HepG2 (cell line): ENCODE measurements at regions not wholly inside any gene's neighbourhood (a gene's known extent, or its start where the extent isn't known, plus 50 kb on each side); places are given as distances from the start of the nearest gene placed in this dataset.
A peak's percentile ranks its signal among the peaks of the same experiment; 100 is the strongest.

Experiments
- CEBPG ChIP-seq: IDR thresholded peaks from 2 replicates; pipeline ENCODE4 v1.6.1; 2016
- ETV5 ChIP-seq: IDR thresholded peaks from 2 replicates; pipeline ENCODE4 v1.6.1; 2018; ENCODE audit warnings: missing biosample characterization, missing genetic modification reagents, inconsistent platforms, borderline replicate concordance
- FOXO1 ChIP-seq: sonication (generic); formaldehyde crosslinking; IDR thresholded peaks from 2 replicates; pipeline ENCODE4 v1.4.0; 2020; ENCODE audit warnings: missing genetic modification reagents
- GABPA ChIP-seq, 2 experiments: IDR thresholded peaks; 2 replicates each; pipeline ENCODE4 v1.6.1; 2011 to 2016; ENCODE audit warnings: low read depth in 2 of 2, low read length in 1 of 2, missing biosample characterization in 1 of 2, missing genetic modification characterization in 1 of 2
- HNF4A ChIP-seq: sonication (generic); formaldehyde crosslinking; IDR thresholded peaks from 2 replicates; pipeline ENCODE4 v1.4.0; 2020; ENCODE audit warnings: missing genetic modification reagents
- HNRNPK ChIP-seq: fragments of 200-400 bp; formaldehyde crosslinking; IDR thresholded peaks from 2 replicates; pipeline ENCODE4 v1.6.1; 2018; ENCODE audit warnings: low read length, low read depth, moderate library complexity, mild to moderate bottlenecking; ENCODE audit not compliant: poor library complexity, severe bottlenecking
- KLF11 ChIP-seq: IDR thresholded peaks from 2 replicates; pipeline ENCODE4 v1.6.1; 2016; ENCODE audit warnings: missing compliant biosample characterization
- MAFK ChIP-seq, 2 experiments: IDR thresholded peaks in 1 of 2; conservative IDR thresholded peaks in 1 of 2; 2 replicates each; pipeline ENCODE4 v1.6.1; 2011; ENCODE audit warnings: improper control_type of control experiment in 2 of 2, low read length in 2 of 2
- MEIS1 ChIP-seq: sonication (generic); formaldehyde crosslinking; IDR thresholded peaks from 2 replicates; pipeline ENCODE4 v1.9.0; 2021; ENCODE audit warnings: mild to moderate bottlenecking, missing genetic modification reagents, moderate library complexity, borderline replicate concordance
- NCOR1 ChIP-seq: fragments of 200-600 bp; sonication (generic); IDR thresholded peaks from 2 replicates; pipeline ENCODE4 v1.7.0; 2017; ENCODE audit warnings: antibody characterized with exemption, low read length, borderline replicate concordance
- NFE2L2 ChIP-seq: fragments of 150-350 bp; IDR thresholded peaks from 2 replicates; pipeline ENCODE4 v1.6.1; 2014; ENCODE audit warnings: low read length
- RXRA ChIP-seq: sonication (generic); formaldehyde crosslinking; IDR thresholded peaks from 2 replicates; pipeline ENCODE4 v1.5.1; 2020; ENCODE audit warnings: missing genetic modification reagents
- ZNF17 ChIP-seq: sonication (generic); formaldehyde crosslinking; IDR thresholded peaks from 2 replicates; pipeline ENCODE4 v1.5.0; 2020; ENCODE audit warnings: mild to moderate bottlenecking, missing genetic modification reagents
- ZNF460 ChIP-seq: sonication (generic); formaldehyde crosslinking; IDR thresholded peaks from 2 replicates; pipeline ENCODE4 v1.5.1; 2020; ENCODE audit warnings: missing genetic modification reagents, mild to moderate bottlenecking, borderline replicate concordance
- ZNF615 ChIP-seq: sonication (generic); formaldehyde crosslinking; IDR thresholded peaks from 2 replicates; pipeline ENCODE4 v1.5.0; 2020; ENCODE audit warnings: mild to moderate bottlenecking, missing genetic modification reagents, borderline replicate concordance
- TF ChIP-seq, protein P1 (sequence below): sonication (generic); formaldehyde crosslinking; IDR thresholded peaks from 2 replicates; pipeline ENCODE4 v1.5.1; 2020; ENCODE audit warnings: mild to moderate bottlenecking, missing genetic modification reagents
- TF ChIP-seq, protein P2 (sequence below): sonication (generic); formaldehyde crosslinking; IDR thresholded peaks from 2 replicates; pipeline ENCODE4 v1.5.1; 2020; ENCODE audit warnings: missing genetic modification reagents, mild to moderate bottlenecking, borderline replicate concordance
- TF ChIP-seq, protein P3 (sequence below): sonication (generic); formaldehyde crosslinking; IDR thresholded peaks from 2 replicates; pipeline ENCODE4 v1.9.0; 2021; ENCODE audit warnings: missing genetic modification reagents, mild to moderate bottlenecking, borderline replicate concordance
- TF ChIP-seq, protein P4 (sequence below): sonication (generic); formaldehyde crosslinking; conservative IDR thresholded peaks from 2 replicates; pipeline ENCODE4 v1.4.0; 2020; ENCODE audit warnings: missing genetic modification reagents

DNA sequence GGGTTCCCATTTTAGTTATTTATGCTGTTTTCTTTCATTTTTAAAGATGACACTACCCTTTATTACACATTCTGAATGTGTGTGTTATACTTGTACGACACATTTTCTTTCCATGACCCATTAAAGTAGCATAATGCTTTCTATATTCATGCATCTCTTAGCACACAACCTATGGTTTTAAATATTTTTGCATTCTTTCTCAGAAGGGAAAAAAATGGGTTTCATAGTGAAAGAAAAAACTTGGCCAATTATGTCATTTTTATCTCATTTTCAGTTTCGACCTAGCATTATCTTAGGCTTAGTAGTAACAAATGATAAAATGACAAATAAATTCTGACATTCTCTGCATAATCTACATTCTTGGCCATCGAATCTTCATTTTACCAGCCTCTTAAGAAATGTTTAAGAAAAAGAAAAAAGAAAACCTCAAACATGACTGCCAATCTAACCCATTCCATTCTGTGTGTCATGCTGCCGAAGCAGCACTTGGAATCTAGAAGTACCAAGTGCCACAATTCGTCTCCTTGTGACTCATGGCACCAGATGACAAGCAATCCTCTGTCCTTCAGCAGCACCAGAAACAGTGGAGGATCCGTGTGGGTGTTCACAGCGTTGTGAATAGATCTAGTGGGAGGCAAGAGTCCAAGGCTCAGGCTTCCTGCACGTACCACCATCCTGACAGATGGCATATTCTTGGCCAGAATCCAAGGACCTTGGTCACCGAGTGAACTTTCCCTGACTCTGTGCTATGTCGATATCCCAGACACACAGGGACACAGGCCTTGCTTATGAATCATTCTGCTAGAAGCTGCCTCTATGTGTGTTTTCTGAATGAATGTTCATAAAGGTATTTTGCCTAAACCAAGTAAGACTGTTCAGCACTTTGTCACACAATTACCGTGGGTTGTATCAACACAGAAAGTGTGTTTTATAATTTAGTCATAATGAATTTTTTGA is 502.7 kb downstream of the NR2F1-AS1 start (continued):
- TF ChIP-seq, protein P1, sequence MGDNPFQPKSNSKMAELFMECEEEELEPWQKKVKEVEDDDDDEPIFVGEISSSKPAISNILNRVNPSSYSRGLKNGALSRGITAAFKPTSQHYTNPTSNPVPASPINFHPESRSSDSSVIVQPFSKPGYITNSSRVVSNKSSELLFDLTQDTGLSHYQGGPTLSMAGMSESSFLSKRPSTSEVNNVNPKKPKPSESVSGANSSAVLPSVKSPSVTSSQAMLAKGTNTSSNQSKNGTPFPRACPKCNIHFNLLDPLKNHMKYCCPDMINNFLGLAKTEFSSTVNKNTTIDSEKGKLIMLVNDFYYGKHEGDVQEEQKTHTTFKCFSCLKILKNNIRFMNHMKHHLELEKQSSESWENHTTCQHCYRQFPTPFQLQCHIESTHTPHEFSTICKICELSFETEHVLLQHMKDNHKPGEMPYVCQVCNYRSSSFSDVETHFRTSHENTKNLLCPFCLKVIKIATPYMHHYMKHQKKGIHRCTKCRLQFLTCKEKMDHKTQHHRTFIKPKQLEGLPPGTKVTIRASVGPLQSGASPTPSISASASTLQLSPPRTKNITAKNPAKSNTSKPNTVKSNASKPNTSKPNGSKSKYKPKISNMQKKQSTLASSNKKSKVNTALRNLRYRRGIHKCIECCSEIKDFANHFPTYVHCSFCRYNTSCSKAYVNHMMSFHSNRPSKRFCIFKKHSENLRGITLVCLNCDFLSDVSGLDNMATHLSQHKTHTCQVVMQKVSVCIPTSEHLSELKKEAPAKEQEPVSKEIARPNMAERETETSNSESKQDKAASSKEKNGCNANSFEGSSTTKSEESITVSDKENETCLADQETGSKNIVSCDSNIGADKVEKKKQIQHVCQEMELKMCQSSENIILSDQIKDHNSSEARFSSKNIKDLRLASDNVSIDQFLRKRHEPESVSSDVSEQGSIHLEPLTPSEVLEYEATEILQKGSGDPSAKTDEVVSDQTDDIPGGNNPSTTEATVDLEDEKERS (CRISPR knock-in tag), result peak; percentile 95
- TF ChIP-seq HNF4A (CRISPR knock-in tag) (peak; percentile 96), NFE2L2 (no peak), MAFK (conservative IDR thresholded peaks at IDR 0.05 in 1 of 2, IDR thresholded peaks at IDR 0.05 in 1 of 2; ENCODE audit: low read length in 2 of 2) (0 out of 4 replicates have a peak, but pooled peaks have one; percentile 18 to 23), MEIS1 (peak; percentile 98), ZNF17 (CRISPR knock-in tag) (no peak), RXRA (CRISPR knock-in tag) (peak; percentile 97), GABPA (IDR thresholded peaks at IDR 0.05; ENCODE audit: low read depth, low read length) (no peak), GABPA (CRISPR knock-in tag; IDR thresholded peaks at IDR 0.05; ENCODE audit: low read depth) (peak; percentile 46; the same call in 1 of the 2 replicates), ETV5 (CRISPR knock-in tag) (peak; percentile 79; the same call in 1 of the 2 replicates), NCOR1 (peak; percentile 59; the same call in 1 of the 2 replicates), ZNF615 (CRISPR knock-in tag) (0 out of 2 replicates have a peak, but pooled peaks have one; percentile 65), KLF11 (CRISPR knock-in tag) (peak; percentile 82; the same call in 1 of the 2 replicates), ZNF460 (peak; percentile 43; the same call in 1 of the 2 replicates), CEBPG (CRISPR knock-in tag) (peak; percentile 55), HNRNPK (no peak), FOXO1 (CRISPR knock-in tag) (peak; percentile 91)
- TF ChIP-seq, protein P2, sequence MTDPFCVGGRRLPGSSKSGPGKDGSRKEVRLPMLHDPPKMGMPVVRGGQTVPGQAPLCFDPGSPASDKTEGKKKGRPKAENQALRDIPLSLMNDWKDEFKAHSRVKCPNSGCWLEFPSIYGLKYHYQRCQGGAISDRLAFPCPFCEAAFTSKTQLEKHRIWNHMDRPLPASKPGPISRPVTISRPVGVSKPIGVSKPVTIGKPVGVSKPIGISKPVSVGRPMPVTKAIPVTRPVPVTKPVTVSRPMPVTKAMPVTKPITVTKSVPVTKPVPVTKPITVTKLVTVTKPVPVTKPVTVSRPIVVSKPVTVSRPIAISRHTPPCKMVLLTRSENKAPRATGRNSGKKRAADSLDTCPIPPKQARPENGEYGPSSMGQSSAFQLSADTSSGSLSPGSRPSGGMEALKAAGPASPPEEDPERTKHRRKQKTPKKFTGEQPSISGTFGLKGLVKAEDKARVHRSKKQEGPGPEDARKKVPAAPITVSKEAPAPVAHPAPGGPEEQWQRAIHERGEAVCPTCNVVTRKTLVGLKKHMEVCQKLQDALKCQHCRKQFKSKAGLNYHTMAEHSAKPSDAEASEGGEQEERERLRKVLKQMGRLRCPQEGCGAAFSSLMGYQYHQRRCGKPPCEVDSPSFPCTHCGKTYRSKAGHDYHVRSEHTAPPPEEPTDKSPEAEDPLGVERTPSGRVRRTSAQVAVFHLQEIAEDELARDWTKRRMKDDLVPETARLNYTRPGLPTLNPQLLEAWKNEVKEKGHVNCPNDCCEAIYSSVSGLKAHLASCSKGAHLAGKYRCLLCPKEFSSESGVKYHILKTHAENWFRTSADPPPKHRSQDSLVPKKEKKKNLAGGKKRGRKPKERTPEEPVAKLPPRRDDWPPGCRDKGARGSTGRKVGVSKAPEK, result peak; percentile 93; the same call in 1 of the 2 replicates
- TF ChIP-seq, protein P3, sequence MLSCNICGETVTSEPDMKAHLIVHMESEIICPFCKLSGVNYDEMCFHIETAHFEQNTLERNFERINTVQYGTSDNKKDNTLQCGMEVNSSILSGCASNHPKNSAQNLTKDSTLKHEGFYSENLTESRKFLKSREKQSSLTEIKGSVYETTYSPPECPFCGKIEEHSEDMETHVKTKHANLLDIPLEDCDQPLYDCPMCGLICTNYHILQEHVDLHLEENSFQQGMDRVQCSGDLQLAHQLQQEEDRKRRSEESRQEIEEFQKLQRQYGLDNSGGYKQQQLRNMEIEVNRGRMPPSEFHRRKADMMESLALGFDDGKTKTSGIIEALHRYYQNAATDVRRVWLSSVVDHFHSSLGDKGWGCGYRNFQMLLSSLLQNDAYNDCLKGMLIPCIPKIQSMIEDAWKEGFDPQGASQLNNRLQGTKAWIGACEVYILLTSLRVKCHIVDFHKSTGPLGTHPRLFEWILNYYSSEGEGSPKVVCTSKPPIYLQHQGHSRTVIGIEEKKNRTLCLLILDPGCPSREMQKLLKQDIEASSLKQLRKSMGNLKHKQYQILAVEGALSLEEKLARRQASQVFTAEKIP (CRISPR knock-in tag), result no peak
- TF ChIP-seq, protein P4, sequence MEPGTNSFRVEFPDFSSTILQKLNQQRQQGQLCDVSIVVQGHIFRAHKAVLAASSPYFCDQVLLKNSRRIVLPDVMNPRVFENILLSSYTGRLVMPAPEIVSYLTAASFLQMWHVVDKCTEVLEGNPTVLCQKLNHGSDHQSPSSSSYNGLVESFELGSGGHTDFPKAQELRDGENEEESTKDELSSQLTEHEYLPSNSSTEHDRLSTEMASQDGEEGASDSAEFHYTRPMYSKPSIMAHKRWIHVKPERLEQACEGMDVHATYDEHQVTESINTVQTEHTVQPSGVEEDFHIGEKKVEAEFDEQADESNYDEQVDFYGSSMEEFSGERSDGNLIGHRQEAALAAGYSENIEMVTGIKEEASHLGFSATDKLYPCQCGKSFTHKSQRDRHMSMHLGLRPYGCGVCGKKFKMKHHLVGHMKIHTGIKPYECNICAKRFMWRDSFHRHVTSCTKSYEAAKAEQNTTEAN (CRISPR knock-in tag), result peak; percentile 77
